ENCODE measurements at regions not wholly inside any gene's neighbourhood (a gene's known extent, or its start where the extent isn't known, plus 50 kb on each side); places are given as distances from the start of the nearest gene placed in this dataset.

DNA sequence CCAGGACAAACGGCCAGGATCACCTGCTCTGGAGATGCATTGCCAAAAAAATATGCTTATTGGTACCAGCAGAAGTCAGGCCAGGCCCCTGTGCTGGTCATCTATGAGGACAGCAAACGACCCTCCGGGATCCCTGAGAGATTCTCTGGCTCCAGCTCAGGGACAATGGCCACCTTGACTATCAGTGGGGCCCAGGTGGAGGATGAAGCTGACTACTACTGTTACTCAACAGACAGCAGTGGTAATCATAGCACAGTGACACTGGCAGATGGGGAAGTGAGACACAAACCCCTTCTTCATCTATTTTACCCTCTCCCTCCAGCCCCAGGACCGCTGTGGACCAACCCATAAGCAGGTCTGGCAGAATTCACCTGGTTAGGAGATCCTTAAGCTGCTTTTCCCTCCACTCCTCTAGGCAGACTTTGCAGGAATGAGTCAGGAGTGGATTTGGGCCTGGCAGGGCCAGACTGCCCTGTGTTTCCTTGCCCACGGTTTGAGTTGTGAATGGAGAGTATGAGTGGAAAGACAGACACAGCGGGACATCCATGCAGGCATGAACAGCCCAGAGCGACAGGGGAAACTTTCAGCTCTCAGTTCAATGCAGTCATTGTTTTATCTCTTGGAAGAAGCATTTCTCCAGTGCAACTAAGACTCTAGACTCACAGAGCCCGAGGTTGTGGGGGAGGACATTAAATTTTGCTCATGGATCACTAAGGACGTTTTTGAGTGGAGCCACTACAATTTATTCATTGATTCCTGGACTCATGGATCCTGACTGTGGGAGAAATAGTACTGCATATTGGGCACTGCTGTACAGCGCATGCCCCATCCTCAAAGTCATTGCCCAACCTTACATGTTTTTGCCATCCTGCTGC is 75.3 kb upstream of the IGLL5 start:
- no peak overlapping the region for H3K27ac ChIP-seq
- no peak for TF ChIP-seq ZFX (IDR thresholded peaks at IDR 0.05; ENCODE audit: borderline replicate concordance)
- TF ChIP-seq, protein P1, sequence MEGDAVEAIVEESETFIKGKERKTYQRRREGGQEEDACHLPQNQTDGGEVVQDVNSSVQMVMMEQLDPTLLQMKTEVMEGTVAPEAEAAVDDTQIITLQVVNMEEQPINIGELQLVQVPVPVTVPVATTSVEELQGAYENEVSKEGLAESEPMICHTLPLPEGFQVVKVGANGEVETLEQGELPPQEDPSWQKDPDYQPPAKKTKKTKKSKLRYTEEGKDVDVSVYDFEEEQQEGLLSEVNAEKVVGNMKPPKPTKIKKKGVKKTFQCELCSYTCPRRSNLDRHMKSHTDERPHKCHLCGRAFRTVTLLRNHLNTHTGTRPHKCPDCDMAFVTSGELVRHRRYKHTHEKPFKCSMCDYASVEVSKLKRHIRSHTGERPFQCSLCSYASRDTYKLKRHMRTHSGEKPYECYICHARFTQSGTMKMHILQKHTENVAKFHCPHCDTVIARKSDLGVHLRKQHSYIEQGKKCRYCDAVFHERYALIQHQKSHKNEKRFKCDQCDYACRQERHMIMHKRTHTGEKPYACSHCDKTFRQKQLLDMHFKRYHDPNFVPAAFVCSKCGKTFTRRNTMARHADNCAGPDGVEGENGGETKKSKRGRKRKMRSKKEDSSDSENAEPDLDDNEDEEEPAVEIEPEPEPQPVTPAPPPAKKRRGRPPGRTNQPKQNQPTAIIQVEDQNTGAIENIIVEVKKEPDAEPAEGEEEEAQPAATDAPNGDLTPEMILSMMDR (IDR thresholded peaks at IDR 0.05) = no peak

DNA sequence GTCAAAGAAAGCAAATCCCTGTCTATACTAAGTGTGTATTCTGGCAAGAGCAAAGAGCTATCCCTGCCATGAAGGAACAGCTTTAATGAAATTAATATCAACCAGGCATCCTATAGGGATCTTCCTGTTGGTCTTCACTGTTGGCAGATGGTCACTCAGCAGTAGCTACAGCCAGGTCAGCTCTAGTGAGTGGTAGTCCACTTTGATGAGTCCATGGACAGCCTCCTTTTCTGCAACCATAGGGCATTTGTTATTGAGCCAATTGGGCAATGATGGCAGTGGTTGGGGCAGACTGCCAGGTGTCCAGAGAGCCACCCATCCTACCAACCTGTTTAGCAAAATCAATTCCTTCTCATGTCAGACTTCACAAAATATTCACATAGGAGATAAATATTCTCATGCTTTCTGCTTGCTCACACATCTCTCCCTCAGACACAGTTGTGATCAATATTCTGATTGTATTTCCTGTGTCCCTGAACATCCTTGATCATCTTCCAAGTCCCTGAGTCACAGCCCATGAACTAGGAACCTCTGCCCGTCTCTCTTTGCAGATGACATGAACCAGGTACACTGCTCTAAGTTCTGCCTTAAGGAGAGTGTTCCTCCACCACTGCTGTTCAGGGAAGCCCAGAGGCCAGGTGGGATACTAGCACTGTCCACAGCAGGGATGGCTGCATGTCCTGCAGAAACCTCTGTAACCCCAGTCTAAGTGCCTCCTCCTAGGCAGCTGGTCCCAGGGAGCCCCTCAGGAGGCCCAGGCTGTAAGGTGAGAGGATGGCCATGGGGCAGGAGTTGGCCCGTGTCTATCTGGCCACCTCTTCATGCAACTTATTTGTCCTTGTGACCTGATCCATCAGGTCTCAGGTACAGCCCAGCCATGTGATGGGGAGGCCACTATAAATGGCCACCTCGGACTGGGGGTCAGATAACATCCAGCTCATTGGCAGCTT is 74.2 kb upstream of the IGLL5 start:
- H3K27ac ChIP-seq = no peak overlapping the region
- TF ChIP-seq ZFX (IDR thresholded peaks at IDR 0.05; ENCODE audit: borderline replicate concordance) = no peak
- TF ChIP-seq, protein P1 (IDR thresholded peaks at IDR 0.05) = no peak

DNA sequence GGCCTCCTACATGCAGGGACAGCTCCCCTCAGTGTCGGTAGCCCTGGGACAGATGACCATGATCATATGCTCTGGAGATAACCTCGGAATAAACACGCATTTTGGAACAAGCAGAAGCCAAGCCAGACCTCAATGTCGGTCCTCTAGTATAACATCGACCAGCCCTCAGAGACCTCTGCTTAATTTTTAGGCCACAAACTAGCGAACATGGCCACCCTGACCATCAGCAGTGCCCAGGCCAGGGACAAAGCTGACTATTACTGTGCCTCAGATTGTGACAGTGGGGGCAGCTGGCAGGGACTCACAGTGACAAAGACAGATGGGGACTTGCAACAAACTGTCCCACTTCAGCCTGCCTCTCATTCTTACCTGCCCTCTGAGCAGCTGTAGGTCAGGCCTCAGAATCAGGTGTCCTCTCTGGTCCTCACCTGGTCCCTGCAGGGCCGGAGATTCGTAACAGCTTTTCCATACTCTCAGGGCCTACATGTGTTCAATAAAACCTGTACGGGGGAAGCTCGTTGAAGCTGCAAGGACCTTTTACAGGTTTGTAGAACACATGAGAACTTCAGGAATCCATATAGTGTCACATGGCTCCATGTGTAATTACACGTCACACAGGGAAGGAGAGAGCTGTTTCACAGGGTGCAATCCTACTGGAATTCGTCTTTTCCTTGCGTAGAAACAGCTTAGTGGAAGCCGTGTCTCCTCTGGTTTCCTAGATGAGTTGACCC is 72.8 kb upstream of the IGLL5 start:
- TF ChIP-seq ZFX (IDR thresholded peaks at IDR 0.05; ENCODE audit: borderline replicate concordance) = no peak
- TF ChIP-seq, protein P1 (IDR thresholded peaks at IDR 0.05) = no peak
- no peak overlapping the region for H3K27ac ChIP-seq

DNA sequence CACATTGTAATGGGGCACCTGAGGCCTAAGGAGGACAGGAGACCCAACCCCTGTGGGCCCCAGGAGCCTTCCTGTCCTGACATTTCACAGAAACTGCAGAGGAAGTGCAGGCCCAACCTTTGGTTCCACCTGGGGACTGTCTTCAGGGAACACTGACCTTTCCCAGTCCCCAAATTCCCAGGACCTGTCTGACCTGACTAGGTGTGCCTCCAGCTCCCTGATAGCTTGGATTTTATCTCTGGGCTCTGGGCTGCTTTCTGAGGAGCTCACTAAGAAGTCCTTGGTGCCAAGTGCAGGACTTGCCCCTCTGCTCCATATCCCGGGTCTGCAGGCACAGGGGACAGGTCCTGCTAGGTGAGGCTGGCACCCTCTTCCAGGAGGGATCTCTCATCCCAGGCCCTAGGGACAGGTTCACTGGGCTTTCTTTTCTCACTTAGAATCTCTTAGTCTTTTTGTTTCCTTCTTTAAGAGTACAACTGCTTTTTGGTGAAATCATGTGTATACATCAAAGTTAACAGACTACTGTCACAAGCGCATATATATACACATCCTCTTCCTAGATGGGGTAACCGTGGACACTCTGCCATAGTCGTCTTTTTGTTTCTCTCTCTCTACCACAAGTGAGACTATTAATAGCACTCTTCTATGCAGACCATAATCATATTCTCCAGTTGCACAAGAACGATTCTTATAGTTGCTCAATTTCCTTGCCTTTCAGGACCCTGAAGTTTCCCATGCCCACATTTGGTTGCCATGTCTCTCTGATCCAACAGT is 72.0 kb upstream of the IGLL5 start:
- no peak overlapping the region for H3K27ac ChIP-seq
- TF ChIP-seq, protein P1 (IDR thresholded peaks at IDR 0.05) = no peak

DNA sequence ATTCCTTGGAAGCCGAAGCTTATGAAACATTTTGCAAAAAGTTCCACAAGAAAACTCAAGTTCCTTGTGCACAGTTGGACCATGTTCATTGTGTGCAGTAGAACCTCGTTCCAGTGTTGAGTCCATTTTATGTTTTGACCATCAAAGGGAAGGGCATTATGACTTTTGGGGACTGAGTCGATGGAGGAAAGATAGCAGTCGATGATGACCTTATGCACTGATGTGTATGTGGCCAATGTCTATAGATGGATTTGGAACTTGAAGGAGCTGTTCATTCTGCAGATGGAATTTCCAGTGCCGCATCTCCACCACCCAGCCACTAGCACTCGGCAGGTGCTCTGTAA is 71.5 kb upstream of the IGLL5 start:
- TF ChIP-seq ZFX (IDR thresholded peaks at IDR 0.05; ENCODE audit: borderline replicate concordance) = no peak
- TF ChIP-seq, protein P1 (IDR thresholded peaks at IDR 0.05) = no peak
- H3K27ac ChIP-seq = no peak overlapping the region

DNA sequence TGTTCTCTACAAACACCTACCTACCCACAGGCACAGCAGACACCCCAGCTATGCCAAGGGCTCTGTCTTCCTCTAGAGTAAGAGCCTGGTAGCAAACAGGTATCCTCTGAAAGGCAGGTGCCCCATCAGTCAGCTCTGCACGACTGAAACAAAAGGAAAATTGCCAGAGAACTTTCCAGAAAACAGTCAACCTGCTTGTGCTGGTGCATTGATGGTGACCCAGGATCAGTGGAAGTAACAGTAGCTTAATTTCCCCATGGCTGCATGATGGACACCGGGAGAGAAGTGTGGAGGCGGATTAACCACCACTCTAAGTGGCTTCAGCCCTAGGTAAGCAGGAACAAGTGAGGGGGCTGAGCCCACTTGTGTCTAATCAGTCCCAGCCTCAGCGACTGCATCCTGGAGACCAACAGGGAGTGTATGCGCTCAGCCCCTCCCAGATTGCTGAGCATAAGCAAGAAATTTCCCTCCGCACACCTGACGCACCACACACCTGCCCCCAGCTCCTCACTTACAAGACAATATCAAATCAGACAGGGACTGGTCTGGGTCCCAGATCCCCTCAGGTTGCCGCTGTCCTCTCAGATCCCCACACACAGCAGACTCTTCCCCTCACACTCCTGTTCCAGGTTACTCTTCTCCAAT is 70.7 kb upstream of the IGLL5 start:
- H3K27ac ChIP-seq = no peak overlapping the region
- TF ChIP-seq, protein P1 (IDR thresholded peaks at IDR 0.05) = no peak
- no peak for TF ChIP-seq ZFX (IDR thresholded peaks at IDR 0.05; ENCODE audit: borderline replicate concordance)
